ENCODE measurements at regions not wholly inside any gene's neighbourhood (a gene's known extent, or its start where the extent isn't known, plus 50 kb on each side); places are given as distances from the start of the nearest gene placed in this dataset.

DNA sequence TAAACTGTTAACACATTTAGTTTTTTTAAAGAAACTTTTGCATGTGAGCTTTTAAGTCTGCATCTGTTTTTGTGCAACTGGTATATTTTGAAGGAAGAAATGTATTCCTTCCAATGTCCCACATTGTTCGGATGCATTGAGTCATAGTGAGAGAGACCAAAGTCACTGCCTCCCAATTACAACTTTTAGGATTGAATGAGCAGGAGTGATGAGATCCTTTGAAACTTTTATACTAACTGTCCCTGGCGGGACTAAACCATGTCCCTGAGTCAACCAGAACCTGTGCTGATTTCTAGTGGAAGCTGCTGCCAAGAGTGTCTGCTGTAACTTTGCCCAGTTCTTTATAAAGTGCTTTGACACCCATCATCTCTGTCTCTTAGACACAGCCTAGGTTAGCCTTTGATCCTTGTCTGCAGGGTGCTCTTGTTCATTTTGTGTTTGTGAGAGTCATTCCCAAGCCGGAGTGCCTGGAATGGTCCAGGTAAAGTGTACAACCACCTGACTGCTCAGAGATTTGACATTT, 122.7 kb downstream of the ZNF518B start:
- H3K4me1 Mint-ChIP-seq = no peaks in the 10 kb centered on the region
- H3K4me3 Mint-ChIP-seq = no peak overlapping the region
- peaks cover 20% of the 10 kb centered on the region for H3K27me3 Mint-ChIP-seq (ENCODE audit: low read depth, poor library complexity)
- TF ChIP-seq, protein P1, sequence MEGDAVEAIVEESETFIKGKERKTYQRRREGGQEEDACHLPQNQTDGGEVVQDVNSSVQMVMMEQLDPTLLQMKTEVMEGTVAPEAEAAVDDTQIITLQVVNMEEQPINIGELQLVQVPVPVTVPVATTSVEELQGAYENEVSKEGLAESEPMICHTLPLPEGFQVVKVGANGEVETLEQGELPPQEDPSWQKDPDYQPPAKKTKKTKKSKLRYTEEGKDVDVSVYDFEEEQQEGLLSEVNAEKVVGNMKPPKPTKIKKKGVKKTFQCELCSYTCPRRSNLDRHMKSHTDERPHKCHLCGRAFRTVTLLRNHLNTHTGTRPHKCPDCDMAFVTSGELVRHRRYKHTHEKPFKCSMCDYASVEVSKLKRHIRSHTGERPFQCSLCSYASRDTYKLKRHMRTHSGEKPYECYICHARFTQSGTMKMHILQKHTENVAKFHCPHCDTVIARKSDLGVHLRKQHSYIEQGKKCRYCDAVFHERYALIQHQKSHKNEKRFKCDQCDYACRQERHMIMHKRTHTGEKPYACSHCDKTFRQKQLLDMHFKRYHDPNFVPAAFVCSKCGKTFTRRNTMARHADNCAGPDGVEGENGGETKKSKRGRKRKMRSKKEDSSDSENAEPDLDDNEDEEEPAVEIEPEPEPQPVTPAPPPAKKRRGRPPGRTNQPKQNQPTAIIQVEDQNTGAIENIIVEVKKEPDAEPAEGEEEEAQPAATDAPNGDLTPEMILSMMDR (IDR thresholded peaks at IDR 0.05) = no peak
- DNase-seq = no peak
- no peak overlapping the region for H3K27ac Mint-ChIP-seq
- H3K9me3 Mint-ChIP-seq = peaks cover 7% of the 10 kb centered on the region
- no peaks in the 10 kb centered on the region for H3K36me3 Mint-ChIP-seq (ENCODE audit: low read depth)

DNA sequence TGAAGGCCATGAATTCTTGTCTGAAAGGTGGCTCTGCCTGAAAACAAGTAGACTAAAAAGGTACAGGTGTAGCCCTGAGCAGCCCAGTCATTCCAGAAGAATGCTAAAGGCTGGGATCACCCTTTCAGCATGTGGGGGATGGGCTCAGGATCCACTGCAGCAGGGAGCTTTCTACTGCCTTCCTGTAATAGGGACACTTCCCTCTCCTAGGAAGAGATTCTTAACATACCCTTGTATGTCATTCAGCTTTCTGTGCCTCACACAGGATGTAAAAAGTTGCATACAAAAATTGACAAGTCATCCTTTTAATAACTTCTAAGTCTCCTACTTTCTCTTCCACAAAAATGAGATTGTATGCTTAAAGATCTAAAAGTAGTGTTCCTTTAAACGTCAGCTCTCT, 123.3 kb downstream of the ZNF518B start:
- H3K27ac Mint-ChIP-seq = no peak overlapping the region

DNA sequence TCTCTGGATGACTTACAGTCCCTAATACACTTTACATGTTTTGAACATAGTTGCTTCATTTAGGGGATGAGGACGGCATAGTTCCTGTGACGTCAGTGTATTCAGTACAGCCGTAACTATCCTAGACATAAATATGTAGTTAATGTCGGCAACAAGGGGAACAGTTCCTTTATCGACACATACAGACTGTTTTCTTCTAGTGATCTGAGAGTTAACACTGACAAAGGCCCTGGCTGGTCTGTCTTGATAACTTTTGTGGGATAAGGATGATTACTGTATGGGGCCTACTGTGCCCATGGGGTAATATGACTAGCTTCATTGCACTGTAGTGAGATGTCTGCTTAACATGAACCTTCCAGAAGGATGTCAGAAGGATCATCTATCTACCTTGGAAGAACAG, 131.2 kb downstream of the ZNF518B start:
- no peaks in the 10 kb centered on the region for H3K9me3 Mint-ChIP-seq
- DNase-seq = no peak
- H3K4me1 Mint-ChIP-seq = no peaks in the 10 kb centered on the region
- no peaks in the 10 kb centered on the region for H3K36me3 Mint-ChIP-seq (ENCODE audit: low read depth)
- H3K27ac Mint-ChIP-seq = no peak overlapping the region
- TF ChIP-seq, protein P1 (IDR thresholded peaks at IDR 0.05) = no peak
- H3K27me3 Mint-ChIP-seq (ENCODE audit: low read depth, poor library complexity) = peaks cover 9% of the 10 kb centered on the region
- H3K4me3 Mint-ChIP-seq = no peak overlapping the region

More for the DNA sequence above, 123.3 kb downstream of the ZNF518B start:
- TF ChIP-seq, protein P1 (IDR thresholded peaks at IDR 0.05) = no peak
- Mint-ChIP-seq H3K4me3 (no peak overlapping the region), H3K4me1 (no peaks in the 10 kb centered on the region), H3K9me3 (peaks cover 7% of the 10 kb centered on the region), H3K36me3 (ENCODE audit: low read depth) (no peaks in the 10 kb centered on the region), H3K27me3 (ENCODE audit: low read depth, poor library complexity) (peaks cover 20% of the 10 kb centered on the region)
- DNase-seq = no peak

DNA sequence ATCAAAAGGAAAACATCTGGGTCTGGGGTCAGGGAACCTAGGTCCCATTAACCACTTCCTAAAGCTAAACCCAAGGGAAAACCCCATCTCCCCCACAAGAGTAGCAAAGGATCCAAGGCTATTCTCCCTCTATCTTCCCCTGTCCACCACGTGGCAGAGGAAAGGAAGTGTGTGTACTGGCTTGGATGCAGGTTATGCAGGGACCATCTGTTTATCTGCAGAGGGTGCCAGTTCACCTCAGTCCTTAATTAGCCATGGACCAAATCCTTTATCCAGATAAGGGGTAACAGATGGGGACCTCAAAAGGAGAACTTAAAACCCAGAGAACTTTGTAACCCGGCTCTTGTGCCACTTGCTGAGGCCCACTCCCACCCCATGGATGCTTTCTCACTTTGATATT, 135.3 kb downstream of the ZNF518B start:
- Mint-ChIP-seq H3K27ac (no peak overlapping the region), H3K4me3 (no peak overlapping the region), H3K9me3 (no peaks in the 10 kb centered on the region), H3K36me3 (ENCODE audit: low read depth) (no peaks in the 10 kb centered on the region), H3K27me3 (ENCODE audit: low read depth, poor library complexity) (peaks cover 14% of the 10 kb centered on the region), H3K4me1 (no peaks in the 10 kb centered on the region)
- DNase-seq = no peak
- TF ChIP-seq, protein P1 (IDR thresholded peaks at IDR 0.05) = no peak

DNA sequence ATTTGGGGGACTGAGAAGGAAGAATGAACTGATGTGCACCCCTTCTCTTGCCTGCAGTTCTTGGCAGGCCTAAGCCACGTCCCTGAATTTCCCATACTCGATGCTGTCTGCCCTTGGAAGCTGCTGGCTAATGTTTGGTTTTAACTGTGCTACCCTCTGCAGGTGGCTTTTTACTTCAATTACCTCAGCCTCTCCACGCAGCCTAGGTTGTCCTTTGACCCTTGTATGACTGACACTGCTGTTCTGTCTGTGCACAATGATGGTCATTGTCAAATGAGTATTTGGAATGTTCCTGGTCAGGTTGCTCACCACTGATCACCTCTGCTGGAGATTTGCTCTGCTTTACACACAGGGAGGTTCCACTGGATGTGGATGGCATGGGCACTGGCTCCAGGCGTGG, 137.1 kb downstream of the ZNF518B start:
- TF ChIP-seq, protein P1 (IDR thresholded peaks at IDR 0.05) = no peak
- no peak for DNase-seq
- no peak overlapping the region for H3K4me3 Mint-ChIP-seq
- H3K9me3 Mint-ChIP-seq = no peaks in the 10 kb centered on the region
- no peaks in the 10 kb centered on the region for H3K36me3 Mint-ChIP-seq (ENCODE audit: low read depth)
- H3K27me3 Mint-ChIP-seq (ENCODE audit: low read depth, poor library complexity) = peaks cover 15% of the 10 kb centered on the region
- no peak overlapping the region for H3K27ac Mint-ChIP-seq
- no peaks in the 10 kb centered on the region for H3K4me1 Mint-ChIP-seq

DNA sequence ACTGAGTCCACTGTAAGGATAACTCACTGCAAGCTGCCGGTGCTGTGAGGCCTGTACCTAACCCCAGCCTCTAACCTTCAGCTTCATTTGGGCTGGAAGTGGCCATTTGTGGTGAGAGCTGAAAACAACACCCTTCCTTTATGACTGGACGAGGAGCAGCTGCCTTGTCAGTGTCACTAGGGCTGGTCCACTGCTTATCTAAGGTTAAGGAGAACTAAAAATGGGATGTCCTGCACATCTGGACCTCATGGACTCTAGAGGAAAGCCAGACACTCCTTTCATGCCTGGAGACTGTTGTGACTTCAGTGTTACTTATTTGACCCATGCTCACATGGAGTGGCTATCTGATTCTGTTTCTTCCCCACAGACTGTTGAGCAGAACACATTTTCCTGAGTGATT, 139.9 kb downstream of the ZNF518B start:
- DNase-seq = no peak
- Mint-ChIP-seq H3K9me3 (no peaks in the 10 kb centered on the region), H3K27me3 (ENCODE audit: low read depth, poor library complexity) (peaks cover 11% of the 10 kb centered on the region), H3K36me3 (ENCODE audit: low read depth) (no peaks in the 10 kb centered on the region), H3K4me1 (no peaks in the 10 kb centered on the region), H3K27ac (no peak overlapping the region), H3K4me3 (no peak overlapping the region)
- TF ChIP-seq, protein P1 (IDR thresholded peaks at IDR 0.05) = no peak

Data from nephron progenitor cell (in vitro differentiated cells).